AG09319 (cell line): ENCODE measurements at regions not wholly inside any gene's neighbourhood (a gene's known extent, or its start where the extent isn't known, plus 50 kb on each side); places are given as distances from the start of the nearest gene placed in this dataset.

ENCODE experiments used
- DNase-seq: peaks from one replicate; pipeline ENCODE4 v3.0.0-alpha.2; 2010; ENCODE audit warnings: low read depth; ENCODE audit errors: extremely low read depth
- CTCF ChIP-seq: IDR thresholded peaks from 2 replicates; pipeline ENCODE4 v1.5.1; 2011; ENCODE audit warnings: low read depth, mild to moderate bottlenecking, inconsistent platforms, low read length, moderate library complexity

DNA sequence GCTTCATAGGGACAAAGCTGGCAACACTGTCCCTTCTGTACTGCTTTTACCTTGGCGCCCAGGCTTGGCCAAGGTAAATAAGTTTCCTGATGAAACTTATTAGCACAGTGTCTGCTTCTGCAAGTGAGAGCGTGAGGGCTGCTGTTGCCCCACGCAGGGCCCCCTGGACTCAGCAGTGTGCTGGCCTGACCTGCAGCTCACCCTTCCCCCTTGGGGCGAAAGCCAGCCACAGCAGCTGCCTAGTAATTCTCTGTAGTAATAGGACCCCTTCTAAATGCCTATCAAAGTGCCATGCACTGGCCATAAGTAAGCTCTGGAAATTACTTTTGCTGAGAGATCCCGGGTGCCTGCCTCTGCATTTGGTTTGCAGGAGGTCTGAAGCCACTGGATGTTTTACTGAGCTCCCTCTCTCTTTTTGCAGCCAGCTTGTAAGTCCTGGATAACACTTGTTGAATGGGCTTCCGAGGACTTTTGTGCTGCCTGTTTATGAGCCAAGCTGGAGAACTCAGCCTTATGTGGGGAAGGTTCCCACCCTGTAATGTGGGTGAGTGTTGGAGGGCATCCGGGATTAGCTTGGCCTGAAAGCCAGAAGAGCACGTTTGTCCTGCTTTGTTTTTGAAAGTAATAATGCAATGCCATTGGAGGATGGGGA lies 293.9 kb downstream of the C7orf25 start:
- DNase-seq, result no peak
- TF ChIP-seq CTCF, result no peak

- no peak for TF ChIP-seq CTCF
- DNase-seq, result no peak
These were observed 294.7 kb downstream of the C7orf25 start for GRCh38 chr7:42617071-42617765.

- TF ChIP-seq CTCF, result no peak
- DNase-seq, result no peak
These were observed 297.2 kb downstream of the C7orf25 start for GRCh38 chr7:42614636-42615035.

- no peak for TF ChIP-seq CTCF
- DNase-seq, result no peak
These were observed 299.9 kb downstream of the C7orf25 start for GRCh38 chr7:42611961-42612360.

- no peak for DNase-seq
- no peak for TF ChIP-seq CTCF
These were observed 300.5 kb downstream of the C7orf25 start for GRCh38 chr7:42611289-42611928.

GRCh38 chr7:42606193-42606905 lies 305.5 kb downstream of the C7orf25 start:
- no peak for TF ChIP-seq CTCF
- DNase-seq, result no peak
